NCI-H1105 treated with DMSO at 0.1 percent for 48 hours (cell line): ENCODE measurements at regions not wholly inside any gene's neighbourhood (a gene's known extent, or its start where the extent isn't known, plus 50 kb on each side); places are given as distances from the start of the nearest gene placed in this dataset.

Source experiments
- DNase-seq: peaks from one replicate; lab custom pipeline; 2025; lab: John Stamatoyannopoulos, UW

DNA sequence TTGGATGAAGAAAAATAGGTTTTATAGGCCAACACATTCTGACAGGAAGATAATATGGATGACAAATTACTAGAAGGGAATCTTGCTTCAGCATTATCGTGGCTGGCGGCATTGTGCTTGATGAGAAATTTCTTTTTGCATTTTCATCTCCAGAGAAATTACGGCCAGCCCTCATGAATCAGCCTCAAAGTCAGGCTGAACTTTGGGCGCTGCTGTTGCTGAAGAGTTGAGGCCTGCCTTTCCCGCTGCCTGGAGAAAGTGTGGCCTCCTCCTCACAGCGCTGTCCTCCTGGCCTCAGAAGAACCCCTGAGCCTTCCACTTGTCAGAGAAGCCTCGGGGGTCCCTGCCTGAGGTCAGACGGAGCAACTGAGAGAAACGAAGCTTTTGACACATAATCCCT, 272.4 kb upstream of the KCNIP4 start:
- DNase-seq: no peak

GRCh38 chr4:22217480-22217879, 268.9 kb upstream of the KCNIP4 start:
- no peak for DNase-seq

- DNase-seq: no peak
Measured at GRCh38 chr4:22216278-22216677, 267.7 kb upstream of the KCNIP4 start.

GRCh38 chr4:22215084-22215483, 266.5 kb upstream of the KCNIP4 start:
- DNase-seq: no peak

GRCh38 chr4:22203711-22204011, 255.1 kb upstream of the KCNIP4 start:
- DNase-seq: no peak

- DNase-seq: no peak
Measured at GRCh38 chr4:22202975-22203710, 254.6 kb upstream of the KCNIP4 start.

DNA sequence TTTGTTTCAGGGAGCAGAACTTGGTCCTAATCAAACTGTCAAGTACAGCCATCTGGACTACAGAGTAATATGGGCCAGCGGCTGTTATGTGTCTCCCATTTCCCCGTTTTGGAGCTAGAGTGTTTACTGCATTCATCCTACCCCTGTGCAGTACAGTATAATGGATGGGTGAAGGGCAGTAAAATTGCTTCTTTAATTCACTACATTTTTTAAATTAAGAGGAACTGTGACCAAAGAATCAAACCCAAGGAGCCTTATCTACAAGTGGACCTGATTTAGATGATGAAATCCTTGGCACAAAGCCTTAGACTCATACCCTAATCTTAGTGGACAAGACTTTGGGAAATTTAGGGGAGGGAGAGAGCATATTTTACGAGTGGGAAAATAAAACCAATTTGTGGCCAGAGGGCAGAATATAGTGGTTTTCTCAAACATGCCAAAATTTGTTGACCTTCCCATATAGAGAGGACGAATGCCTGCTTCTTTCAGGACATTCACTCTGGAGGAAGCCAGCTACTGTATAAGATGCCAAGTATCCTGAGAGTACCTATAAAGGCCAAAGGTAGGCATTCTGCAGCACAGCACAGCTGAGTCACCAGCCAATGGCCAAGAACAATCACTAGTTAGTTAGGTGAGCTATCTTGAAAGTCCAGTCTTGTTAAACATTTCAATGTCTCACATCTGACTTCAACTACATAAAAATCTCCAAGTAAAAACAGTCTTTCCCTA, 253.8 kb upstream of the KCNIP4 start:
- DNase-seq: no peak

DNA sequence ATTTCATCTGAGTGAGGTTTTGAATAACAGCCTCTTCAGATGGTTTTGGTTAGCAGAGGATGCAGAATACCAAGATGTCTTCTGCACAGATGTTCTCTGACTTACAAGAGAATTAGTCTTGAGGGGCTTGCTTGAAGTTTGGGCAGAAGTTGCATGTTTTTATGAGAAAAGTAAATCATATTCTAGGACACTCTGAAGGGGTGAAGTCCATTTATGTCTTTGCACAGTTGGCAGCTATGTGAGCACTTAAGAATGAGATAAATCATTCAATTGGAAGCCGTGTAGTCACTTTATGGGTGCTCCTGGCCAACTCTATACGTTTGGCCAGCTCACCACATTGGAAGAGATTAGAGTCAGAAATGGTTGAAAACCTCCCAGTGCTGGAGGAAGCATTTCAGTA, 252.7 kb upstream of the KCNIP4 start:
- DNase-seq: no peak

DNA sequence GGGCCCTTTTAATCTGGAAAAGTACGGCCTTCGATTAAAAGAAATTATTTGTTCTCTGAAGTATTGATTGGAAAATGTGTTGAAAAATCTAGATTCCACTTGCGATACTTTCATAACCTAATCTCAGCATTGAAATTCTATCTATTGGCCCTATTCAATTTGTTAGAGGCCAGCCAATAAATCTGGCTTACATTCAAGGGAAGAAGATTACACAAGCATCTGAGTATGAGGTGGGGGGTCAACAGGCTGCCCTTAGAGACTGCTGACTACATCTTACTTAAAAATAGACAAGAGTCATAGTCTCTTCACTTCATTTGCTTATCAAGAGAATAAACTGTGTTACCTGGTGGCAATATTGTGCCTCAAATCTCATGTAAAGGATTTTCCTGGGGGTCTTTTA, 248.0 kb upstream of the KCNIP4 start:
- no peak for DNase-seq

DNA sequence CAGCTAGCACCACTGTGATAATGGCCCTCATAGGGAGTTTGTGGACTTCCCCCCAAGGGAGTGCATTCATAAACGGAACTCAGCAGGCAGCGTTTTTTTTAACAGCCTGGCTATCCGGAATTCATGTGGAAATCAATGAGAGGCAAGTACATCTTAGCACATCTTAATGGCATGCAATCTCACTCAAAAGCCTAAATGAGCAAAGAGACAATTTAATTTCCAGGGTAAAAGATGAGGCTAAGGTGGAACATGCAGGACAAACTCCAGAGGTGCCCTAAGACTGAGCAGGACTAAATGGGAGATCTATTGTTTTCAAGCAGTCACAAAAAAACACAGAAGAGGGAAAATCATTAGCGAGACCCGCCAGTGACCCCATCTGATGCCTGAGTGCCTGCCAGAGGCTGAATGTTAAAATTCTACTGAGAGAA, 243.5 kb upstream of the KCNIP4 start:
- DNase-seq: no peak

GRCh38 chr4:22191565-22191964, 243.0 kb upstream of the KCNIP4 start:
- no peak for DNase-seq

DNA sequence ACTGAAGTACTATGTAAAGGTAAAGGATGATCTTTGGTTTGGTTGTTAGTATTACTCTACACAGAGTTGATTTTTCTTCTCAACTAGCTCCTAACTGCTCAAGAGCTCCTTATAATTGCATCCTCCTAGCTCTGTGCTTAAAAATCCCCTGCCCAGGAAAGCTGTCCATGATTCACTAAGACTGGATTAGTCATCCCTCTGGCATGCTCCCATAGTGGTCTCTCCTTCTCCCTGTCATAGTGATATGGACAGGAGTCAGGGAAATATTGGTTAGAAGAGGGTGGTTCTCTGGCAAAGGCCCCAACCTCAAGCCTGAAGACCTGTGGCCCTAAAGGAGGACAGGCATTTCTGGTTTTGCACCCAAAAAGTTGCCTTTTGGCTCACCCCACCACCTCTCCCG, 242.3 kb upstream of the KCNIP4 start:
- no peak for DNase-seq

GRCh38 chr4:22187203-22187820, 238.7 kb upstream of the KCNIP4 start:
- no peak for DNase-seq

- no peak for DNase-seq
Measured at GRCh38 chr4:22181736-22182135, 233.2 kb upstream of the KCNIP4 start.

- DNase-seq: no peak
Measured at GRCh38 chr4:22179124-22179874, 230.7 kb upstream of the KCNIP4 start.

- DNase-seq: no peak
Measured at GRCh38 chr4:22174640-22175039, 226.1 kb upstream of the KCNIP4 start.

- no peak for DNase-seq
Measured at GRCh38 chr4:22170353-22170752, 221.8 kb upstream of the KCNIP4 start.

GRCh38 chr4:22167201-22167600, 218.6 kb upstream of the KCNIP4 start:
- DNase-seq: no peak

DNA sequence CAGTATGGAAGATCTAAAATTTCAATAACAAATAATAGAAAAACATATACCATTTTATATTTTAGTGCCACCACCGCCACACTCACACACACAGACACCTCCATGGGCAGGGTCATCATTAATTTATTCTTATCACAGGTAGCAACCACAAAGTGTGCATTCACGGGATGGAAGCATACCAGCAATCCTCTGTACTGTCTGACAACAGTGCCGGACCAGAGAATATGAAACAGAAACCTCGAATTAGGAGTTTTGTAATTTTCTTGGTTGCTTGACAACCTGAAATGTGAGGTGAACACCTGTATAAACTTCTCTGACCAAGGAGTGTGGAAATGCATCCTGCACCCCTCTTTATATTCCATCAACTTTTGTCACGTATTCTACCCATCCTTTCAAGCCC, 213.9 kb upstream of the KCNIP4 start:
- no peak for DNase-seq

DNA sequence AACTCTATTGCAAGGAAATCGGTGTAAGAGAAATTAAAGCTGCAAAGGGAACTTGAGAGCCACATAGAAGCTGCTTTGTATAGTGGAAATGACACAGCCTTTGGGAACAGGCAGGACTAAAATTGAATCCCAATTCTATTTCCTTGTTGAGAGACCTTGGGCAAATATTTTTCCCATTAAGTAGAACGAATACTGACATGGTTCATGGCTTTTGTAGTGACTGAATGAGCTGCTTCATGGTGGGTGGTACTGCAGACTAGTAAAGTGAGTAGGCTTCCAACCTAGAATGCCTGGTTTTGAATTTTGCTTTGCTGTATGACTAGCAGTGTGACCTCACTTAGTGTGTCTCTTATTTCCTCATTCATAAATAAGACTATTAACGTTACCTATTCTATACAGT, 182.2 kb upstream of the KCNIP4 start:
- DNase-seq: no peak

GRCh38 chr4:22129454-22130029, 181.0 kb upstream of the KCNIP4 start:
- DNase-seq: no peak

DNA sequence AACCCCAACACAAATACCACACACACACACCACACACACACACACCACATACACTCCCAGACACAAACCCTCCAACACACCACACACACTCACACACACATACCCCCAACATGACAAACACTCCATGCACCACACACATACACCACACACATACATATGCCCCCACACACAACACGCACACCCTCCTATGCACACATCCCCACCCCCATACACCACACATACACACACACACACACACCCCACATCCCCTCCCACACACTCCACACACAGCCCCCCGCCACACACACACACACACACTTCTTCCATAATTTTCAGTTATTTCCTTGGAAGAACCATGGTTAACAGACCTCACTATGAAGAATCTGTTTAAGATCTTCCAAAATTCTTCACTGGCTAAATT, 173.5 kb upstream of the KCNIP4 start:
- no peak for DNase-seq
